ENCODE measurements at regions not wholly inside any gene's neighbourhood (a gene's known extent, or its start where the extent isn't known, plus 50 kb on each side); places are given as distances from the start of the nearest gene placed in this dataset.

- no peak for DNase-seq (ENCODE audit: low spot score)
- TF ChIP-seq, protein P1, sequence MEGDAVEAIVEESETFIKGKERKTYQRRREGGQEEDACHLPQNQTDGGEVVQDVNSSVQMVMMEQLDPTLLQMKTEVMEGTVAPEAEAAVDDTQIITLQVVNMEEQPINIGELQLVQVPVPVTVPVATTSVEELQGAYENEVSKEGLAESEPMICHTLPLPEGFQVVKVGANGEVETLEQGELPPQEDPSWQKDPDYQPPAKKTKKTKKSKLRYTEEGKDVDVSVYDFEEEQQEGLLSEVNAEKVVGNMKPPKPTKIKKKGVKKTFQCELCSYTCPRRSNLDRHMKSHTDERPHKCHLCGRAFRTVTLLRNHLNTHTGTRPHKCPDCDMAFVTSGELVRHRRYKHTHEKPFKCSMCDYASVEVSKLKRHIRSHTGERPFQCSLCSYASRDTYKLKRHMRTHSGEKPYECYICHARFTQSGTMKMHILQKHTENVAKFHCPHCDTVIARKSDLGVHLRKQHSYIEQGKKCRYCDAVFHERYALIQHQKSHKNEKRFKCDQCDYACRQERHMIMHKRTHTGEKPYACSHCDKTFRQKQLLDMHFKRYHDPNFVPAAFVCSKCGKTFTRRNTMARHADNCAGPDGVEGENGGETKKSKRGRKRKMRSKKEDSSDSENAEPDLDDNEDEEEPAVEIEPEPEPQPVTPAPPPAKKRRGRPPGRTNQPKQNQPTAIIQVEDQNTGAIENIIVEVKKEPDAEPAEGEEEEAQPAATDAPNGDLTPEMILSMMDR (IDR thresholded peaks at IDR 0.05; ENCODE audit: extremely low read depth, missing control alignments): no peak
Observed at GRCh38 chr15:62766599-62766998, 275.9 kb upstream of the TPM1 start.

GRCh38 chr15:62769604-62770003, 272.9 kb upstream of the TPM1 start:
- TF ChIP-seq, protein P1 (IDR thresholded peaks at IDR 0.05; ENCODE audit: extremely low read depth, missing control alignments): no peak
- no peak for DNase-seq (ENCODE audit: low spot score)

DNA sequence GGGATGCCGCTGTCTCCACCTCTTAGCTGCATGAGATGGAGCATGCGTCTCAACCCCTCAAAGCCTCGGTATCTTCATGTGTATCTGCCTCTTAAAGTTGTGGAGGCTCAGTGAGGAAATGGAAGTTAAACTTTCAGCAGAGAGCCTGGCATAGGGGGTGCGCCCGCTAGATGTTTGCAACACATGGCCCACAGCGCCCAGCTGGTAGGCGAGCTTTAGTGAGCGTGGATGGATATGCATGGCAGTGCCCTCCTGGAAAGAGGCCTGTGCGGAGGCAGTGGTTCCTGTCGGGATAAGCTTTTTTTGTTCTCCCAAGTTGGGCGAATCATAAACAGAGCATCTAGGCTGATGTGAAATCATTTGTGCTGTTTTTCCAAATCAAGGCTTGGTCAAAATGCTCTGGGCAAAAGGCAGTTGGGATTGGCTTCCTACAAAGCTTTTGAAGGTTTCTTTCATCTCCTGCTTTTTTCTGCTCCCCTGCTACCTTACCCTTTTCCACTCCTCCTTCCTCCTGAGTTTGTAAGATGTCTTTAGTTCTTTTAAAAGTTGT, 272.4 kb upstream of the TPM1 start:
- TF ChIP-seq, protein P1 (IDR thresholded peaks at IDR 0.05; ENCODE audit: extremely low read depth, missing control alignments): no peak
- DNase-seq (ENCODE audit: low spot score): no peak

DNA sequence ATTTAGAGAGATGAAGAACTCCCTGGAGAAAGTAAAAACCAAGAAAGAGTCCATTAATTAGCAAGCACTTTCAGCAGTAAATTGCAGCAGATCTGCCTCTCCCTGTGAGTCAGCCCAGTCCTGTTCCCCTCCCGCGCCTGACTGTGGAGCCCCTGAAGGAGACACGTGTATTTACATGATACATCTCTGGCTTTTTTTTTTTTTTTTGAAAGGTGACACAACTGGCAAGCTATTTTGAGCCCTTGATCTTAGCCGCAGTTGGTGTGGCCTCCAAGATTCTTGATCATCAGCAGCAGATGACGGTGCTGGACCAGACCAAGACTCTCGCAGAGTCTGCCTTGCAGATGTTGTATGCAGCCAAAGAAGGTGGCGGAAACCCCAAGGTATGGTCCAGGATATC, 271.8 kb upstream of the TPM1 start:
- no peak for DNase-seq (ENCODE audit: low spot score)
- TF ChIP-seq, protein P1 (IDR thresholded peaks at IDR 0.05; ENCODE audit: extremely low read depth, missing control alignments): no peak

DNA sequence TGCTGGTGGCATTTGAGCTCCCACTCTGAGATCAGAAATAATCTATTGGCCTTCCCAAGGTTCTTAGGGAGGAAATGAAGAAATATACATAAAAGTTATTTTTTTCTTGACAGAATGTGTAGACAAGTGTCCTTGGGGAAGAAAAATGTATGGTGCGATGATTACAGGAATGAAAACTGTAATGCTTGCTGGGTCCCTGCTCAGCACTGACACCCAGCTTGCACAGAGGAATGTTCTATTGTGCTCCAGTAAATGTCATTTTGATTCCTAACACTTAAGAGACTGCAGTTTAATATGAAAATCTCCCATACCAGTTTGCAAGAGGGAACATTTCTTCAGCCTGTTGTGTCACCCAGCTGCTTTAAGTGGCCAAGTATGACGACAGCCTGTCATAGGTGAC, 271.3 kb upstream of the TPM1 start:
- TF ChIP-seq, protein P1 (IDR thresholded peaks at IDR 0.05; ENCODE audit: extremely low read depth, missing control alignments): no peak
- DNase-seq (ENCODE audit: low spot score): no peak

- no peak for DNase-seq (ENCODE audit: low spot score)
- TF ChIP-seq, protein P1 (IDR thresholded peaks at IDR 0.05; ENCODE audit: extremely low read depth, missing control alignments): no peak
Observed at GRCh38 chr15:62773369-62774165, 269.0 kb upstream of the TPM1 start.

DNA sequence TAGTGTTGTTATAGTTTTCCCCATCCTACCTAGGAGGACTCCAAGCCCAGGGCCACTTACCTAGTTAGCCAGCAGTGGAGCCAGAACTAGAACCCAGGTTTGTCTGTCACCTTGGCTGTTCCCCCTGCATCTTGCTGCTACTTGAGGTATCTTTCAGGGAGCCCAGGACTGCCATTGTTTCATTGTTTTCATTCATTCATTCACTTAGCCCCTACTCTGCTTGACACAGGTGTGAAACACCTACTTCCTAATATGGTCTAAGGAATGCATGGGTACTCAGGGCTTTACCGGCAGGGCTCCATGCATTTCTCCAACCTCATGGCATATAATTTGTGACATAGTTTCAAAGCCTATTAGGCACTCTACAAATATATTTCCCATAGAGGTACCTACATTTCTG, 266.6 kb upstream of the TPM1 start:
- no peak for DNase-seq (ENCODE audit: low spot score)
- TF ChIP-seq, protein P1 (IDR thresholded peaks at IDR 0.05; ENCODE audit: extremely low read depth, missing control alignments): no peak
